GM19438 (cell line): ENCODE measurements at regions not wholly inside any gene's neighbourhood (a gene's known extent, or its start where the extent isn't known, plus 50 kb on each side); places are given as distances from the start of the nearest gene placed in this dataset.

Source experiments
- ATAC-seq: cut with Tn5 transposase; IDR thresholded peaks from one replicate; pipeline ENCODE4 v1.9.1; 2021; ENCODE audit warnings: low read depth; ENCODE audit not compliant: unreplicated experiment

DNA sequence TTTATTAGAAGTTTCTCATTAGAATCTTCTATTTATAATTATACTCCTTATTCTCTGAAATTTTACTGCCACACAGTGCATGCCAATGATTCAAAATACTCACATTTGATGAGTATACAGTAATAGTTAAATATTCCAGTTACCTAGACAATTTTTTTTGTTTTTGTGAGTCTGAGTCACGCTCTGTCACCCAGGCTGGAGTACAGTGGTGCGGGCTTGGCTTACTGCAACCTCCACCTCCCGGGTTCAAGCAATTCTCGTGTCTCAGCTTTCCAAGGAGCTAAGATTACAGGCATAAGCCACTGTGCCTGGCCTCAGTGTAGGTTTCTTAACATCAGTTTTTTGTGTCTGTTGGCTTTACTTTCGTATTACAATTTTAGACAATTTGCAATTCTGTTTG is 87.1 kb downstream of the ZNF486 start:
- ATAC-seq: no peak

DNA sequence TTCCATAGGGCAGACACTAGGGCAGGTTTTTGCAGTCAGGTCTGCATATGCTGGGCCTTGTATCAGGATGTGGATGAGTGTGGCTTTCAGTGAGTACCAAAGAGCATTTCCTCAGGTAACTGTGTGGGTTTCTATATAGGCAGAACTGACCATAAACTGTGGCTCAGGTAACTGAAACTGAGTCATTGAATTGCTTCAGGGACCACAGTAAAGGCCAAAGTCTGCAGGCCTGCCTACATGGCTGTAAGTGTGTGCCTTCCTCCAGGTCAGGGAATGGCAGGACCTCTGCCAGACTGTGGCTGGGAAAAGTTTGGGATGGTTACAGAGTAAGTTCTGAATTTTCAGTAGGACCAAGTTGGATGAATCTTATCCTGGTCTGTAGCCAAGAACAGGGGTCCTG is 85.6 kb downstream of the ZNF486 start:
- ATAC-seq: no peak

DNA sequence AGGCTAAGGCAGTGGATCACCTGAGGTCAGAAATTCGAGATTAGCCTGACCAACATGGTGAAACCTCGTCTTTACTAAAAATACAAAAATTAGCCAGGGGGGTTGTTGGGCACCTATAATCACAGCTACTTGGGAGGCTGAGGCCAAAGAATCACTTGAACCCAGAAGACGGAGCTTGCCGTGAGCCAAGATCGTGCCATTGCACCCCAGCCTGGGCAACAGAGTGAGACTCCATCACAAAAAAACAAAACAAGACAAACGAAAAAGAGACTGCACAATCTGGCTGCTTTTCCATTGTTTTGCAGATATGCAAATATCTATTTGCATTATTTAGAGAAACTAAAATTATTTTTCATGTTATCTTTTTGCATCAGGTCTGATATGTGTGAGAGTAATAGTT is 83.6 kb downstream of the ZNF486 start:
- ATAC-seq: no peak

DNA sequence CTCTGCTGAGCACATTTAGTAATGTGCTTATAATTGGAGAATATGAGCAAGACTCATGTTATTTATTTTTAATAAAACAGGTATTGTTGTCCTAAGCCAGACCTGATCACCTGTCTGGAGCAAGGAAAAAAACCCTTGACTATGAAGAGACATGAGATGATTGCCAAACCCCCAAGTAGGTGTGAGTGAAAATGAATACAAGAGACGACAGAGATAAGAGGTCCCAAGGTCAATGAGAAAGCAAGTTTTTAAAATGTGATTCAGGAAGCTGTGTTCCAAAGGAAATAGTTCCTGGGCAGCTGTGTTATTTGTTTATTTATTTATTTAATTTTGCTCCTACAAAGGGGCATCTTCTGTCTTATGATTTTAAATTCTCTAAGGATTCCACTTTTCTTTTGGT is 83.1 kb downstream of the ZNF486 start:
- no peak for ATAC-seq
